ENCODE measurements at regions not wholly inside any gene's neighbourhood (a gene's known extent, or its start where the extent isn't known, plus 50 kb on each side); places are given as distances from the start of the nearest gene placed in this dataset.
"Not testable (repeated sequence)": the region's sequence is repeated elsewhere in the genome, so short reads cannot be mapped to it uniquely, and the experiment has no call there.

GRCh38 chr20:12788632-12789299 lies 220.0 kb upstream of the SPTLC3 start:
- DNase-seq (ENCODE audit: low read depth in 4 of 4, low spot score in 1 of 4) = no peak

DNA sequence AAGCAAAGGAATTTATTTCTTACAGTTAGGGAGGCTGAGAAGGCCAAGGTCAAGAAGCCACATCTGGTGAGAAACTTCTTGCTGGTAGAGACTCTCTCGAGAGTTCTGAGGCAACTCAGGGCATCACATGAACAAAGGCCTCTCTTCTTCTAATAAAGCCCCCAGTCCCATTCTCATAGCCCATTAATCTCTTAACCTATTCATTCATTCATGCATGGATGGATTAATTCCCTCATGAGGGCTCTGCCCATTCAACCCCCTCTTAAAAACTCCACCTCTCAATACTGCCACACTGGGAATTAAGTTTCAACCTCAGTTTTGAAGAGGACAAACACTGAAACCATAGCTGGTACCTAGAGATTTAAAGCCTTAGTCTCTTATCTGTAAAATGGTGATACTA lies 217.9 kb upstream of the SPTLC3 start:
- no peak for DNase-seq (ENCODE audit: low read depth in 4 of 4, low spot score in 1 of 4)

- no peak for DNase-seq (ENCODE audit: low read depth in 4 of 4, low spot score in 1 of 4)
These were observed 210.5 kb upstream of the SPTLC3 start for GRCh38 chr20:12798286-12798685.

- no peak for DNase-seq (ENCODE audit: low read depth in 4 of 4, low spot score in 1 of 4)
These were observed 200.7 kb upstream of the SPTLC3 start for GRCh38 chr20:12808006-12808567.

- no peak for DNase-seq (ENCODE audit: low read depth in 4 of 4, low spot score in 1 of 4)
These were observed 193.5 kb upstream of the SPTLC3 start for GRCh38 chr20:12815231-12815768.

GRCh38 chr20:12815778-12816408 lies 192.9 kb upstream of the SPTLC3 start:
- DNase-seq (ENCODE audit: low read depth in 4 of 4, low spot score in 1 of 4) = no peak

DNA sequence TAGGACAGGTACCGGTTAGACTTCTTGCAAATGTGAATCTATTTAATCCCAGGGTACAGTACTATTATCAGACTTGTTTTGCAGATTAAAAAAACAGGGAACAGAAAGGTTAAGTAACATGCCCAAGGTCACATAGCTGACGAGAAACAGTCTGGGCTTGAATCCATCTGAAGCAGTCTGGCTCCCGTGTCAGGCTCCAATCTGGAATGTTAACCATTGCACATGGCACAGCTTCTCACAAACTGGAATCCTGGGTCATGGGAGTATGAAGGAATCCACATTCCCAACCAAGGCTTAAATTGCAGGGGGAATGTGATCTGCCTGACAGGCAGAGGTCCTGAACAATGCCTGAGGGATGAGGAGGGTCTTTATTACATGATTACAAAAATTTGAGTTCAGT lies 187.5 kb upstream of the SPTLC3 start:
- DNase-seq (ENCODE audit: low read depth in 4 of 4, low spot score in 1 of 4) = no peak

- no peak for DNase-seq (ENCODE audit: low read depth in 4 of 4, low spot score in 1 of 4)
These were observed 185.0 kb upstream of the SPTLC3 start for GRCh38 chr20:12823734-12824133.

- no peak for DNase-seq (ENCODE audit: low read depth in 4 of 4, low spot score in 1 of 4)
These were observed 184.2 kb upstream of the SPTLC3 start for GRCh38 chr20:12824328-12825225.

GRCh38 chr20:12825226-12825595 lies 183.6 kb upstream of the SPTLC3 start:
- no peak for DNase-seq (ENCODE audit: low read depth in 4 of 4, low spot score in 1 of 4)

DNA sequence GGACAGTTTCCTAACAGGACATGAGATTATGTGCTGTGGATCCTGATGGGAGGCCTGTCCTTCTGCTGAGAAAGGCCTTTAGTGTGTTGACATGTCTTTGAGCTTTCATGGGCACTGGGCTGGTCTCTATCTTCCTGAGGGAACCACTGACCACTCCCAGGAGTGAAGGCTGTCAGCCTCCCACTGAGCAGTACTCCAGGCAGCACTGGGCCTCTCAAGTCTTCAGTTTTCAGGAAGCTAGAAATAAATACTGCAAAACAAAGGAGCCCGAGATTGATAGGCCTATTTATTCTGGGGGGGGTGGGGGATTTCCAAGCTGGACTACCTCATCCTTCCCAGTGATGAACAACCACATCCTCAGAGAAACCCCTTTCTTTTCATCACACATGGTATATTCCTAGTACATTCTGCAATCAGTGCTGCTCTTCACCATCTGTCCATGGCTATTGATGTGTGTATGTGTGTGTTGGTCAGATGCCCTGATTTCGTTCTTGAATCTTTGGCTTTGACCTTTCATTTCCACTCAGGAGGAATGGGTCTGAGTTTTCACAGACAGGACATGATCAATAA lies 180.9 kb upstream of the SPTLC3 start:
- DNase-seq (ENCODE audit: low read depth in 4 of 4, low spot score in 1 of 4) = no peak

DNA sequence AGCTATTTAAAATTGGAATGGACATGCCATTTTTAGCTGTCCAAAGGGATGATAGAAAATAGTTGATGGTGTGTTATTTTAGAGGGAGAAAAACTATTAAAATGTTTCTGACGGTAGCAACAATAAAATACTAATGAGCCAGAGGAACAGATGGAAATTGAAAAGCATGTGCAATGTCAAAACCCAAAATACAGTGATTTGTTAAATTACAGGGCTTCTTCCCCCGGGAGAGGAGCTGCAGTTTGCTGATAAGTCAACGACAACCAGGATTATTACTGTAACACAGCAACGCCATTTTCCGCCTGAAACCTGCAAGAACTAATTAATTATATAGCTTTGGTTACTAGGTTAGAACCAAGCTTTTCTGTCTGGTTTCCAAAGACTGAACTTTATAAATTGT lies 179.6 kb upstream of the SPTLC3 start:
- no peak for DNase-seq (ENCODE audit: low read depth in 4 of 4, low spot score in 1 of 4)

DNA sequence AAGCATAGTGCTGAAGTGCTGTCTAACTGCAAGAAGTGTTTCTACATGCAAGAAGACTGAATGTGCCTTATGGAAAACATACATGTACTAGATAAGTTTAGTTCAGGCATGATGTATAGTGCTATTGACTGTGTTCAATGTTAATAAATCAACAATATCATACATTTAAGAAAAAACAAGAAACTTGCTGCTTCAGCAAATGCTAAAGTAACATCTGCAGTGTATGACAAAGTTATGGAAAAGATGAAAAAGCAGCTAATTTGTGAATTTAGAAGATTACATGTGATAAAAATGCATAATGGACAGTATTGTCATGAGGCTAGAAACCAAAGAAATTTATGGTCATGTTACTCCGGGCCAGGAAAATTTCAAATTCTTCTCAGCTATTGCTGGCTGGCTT lies 174.9 kb upstream of the SPTLC3 start:
- DNase-seq (ENCODE audit: low read depth in 4 of 4, low spot score in 1 of 4) = no peak

GRCh38 chr20:12835999-12836398 lies 172.8 kb upstream of the SPTLC3 start:
- DNase-seq (ENCODE audit: low read depth in 4 of 4, low spot score in 1 of 4) = no peak

- DNase-seq (ENCODE audit: low read depth in 4 of 4, low spot score in 1 of 4) = no peak
These were observed 171.1 kb upstream of the SPTLC3 start for GRCh38 chr20:12837646-12838045.

DNA sequence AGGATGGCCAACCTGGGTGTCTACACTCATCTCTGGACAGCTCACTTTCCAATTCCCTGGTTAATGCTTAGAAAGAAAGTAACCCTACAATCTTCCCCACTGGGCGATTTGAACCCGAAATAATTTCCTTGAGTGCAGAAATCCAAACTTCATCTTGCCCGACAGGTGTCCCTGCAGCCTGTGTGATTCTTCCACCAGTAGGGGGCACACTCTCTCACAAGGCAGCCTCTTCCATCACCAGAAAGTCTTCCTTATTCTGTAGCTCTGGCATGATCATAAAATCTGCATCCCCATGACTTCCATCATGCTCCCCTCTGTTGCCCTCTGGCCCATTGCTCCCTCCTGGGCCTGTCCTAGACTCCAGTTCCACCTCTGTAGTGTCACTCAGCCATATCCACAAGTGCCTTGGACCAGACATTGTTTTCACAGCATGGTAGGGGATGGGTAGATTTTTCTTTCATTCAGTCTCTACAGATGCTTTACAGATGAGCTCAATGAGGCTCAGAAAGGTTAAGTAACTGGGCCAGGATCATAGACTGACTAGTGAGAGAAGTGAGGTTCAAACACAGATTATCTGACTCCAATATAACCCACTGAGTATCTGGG lies 170.4 kb upstream of the SPTLC3 start:
- DNase-seq (ENCODE audit: low read depth in 4 of 4, low spot score in 1 of 4) = no peak

GRCh38 chr20:12847872-12848271 lies 160.9 kb upstream of the SPTLC3 start:
- no peak for DNase-seq (ENCODE audit: low read depth in 4 of 4, low spot score in 1 of 4)

DNA sequence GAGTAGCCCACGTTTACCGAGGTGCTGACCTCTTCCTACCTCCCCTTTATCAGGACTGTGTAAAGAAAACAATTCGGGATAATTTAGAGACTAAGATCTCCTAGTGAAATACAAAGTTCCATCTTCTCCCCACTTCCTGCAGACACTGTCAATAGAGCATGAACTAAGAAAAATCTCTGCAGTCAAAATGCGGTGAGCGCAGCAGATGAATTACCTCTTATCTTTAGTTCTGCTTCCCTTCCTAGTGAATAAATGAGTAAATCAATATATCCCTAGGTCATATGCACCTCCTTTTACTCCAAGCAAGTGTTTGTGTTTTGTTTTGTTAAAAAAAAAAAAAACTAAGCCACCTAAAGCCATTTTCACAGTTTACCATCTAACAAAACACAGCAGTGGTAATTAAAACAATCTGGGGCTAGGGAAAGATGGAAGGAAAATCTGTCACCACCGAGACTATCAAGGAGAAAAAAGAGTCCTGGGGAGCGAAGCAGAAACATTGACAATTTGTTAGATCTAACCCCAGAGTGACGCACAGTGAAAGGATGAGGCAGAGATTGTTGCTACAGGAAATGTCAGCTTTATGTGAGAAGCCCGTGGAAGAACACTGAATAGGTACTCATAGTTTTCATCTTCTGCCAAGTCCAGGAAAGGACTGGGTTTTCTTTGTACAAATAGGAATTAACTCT lies 159.4 kb upstream of the SPTLC3 start:
- DNase-seq (ENCODE audit: low read depth in 4 of 4, low spot score in 1 of 4) = no peak

DNA sequence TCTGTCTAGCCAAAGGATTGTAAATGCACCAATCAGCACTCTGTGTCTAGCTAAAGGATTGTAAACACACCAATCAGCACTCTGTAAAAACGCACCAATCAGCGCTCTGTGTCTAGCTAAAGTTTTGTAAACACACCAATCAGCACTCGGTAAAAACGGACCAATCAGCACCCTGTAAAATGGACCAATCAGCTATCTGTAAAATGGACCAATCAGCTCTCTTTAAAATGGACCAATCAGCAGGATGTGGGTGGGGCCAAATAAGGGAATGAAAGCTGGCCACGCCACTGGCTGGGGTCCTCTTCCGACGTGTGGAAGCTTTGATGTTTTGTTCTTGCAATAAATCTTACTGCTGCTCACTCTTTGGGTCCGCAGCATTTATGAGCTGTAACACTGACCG lies 151.1 kb upstream of the SPTLC3 start:
- DNase-seq (ENCODE audit: low read depth in 4 of 4, low spot score in 1 of 4) = not testable (repeated sequence)

DNA sequence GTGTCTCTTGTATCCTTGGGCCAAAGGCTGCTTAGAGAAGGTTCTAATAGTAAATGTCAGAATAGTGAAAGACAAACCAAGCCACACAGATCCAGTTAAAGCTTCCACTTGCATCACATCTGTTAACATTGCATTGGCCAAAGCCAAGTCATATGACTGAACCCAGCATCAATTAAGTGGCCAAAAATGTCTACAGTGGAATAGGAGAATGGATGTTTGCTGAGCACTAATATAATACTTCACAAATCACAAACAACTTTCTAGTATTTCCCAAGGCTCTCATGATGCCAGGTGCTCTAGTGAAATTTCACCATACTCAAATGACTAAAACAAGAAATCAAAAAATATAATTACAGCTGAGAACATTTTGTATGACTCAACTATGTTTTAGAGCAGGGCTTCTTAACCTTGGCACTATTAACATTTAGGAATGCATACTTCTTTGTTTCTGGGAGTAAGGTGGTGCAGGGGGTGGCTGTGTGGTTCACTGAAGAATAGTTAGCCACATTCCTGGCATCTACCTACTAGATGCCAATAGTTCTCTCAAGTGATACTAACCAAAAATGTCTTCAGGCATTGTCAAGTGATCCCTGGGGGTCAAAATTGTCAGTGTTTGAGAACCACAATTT lies 148.0 kb upstream of the SPTLC3 start:
- no peak for DNase-seq (ENCODE audit: low read depth in 4 of 4, low spot score in 1 of 4)
